NCI-H1092 treated with DMSO at 0.1 percent for 48 hours (cell line): ENCODE measurements at regions not wholly inside any gene's neighbourhood (a gene's known extent, or its start where the extent isn't known, plus 50 kb on each side); places are given as distances from the start of the nearest gene placed in this dataset.
A peak's percentile ranks its signal among the peaks of the same experiment; 100 is the strongest.

Source experiments
- DNase-seq: peaks from one replicate; lab custom pipeline; 2025; lab: John Stamatoyannopoulos, UW

GRCh38 chr5:74954919-74955318, 88.7 kb upstream of the FAM169A start:
- no peak for DNase-seq

GRCh38 chr5:74953937-74954720, 87.9 kb upstream of the FAM169A start:
- DNase-seq: no peak

GRCh38 chr5:74953554-74953936, 87.4 kb upstream of the FAM169A start:
- no peak for DNase-seq

- DNase-seq: no peak
These were observed 86.2 kb upstream of the FAM169A start for GRCh38 chr5:74952406-74952805.

GRCh38 chr5:74951865-74952264, 85.7 kb upstream of the FAM169A start:
- no peak for DNase-seq

- DNase-seq: no peak
These were observed 84.8 kb upstream of the FAM169A start for GRCh38 chr5:74950836-74951515.

GRCh38 chr5:74949976-74950375, 83.8 kb upstream of the FAM169A start:
- DNase-seq: no peak

GRCh38 chr5:74948031-74948546, 81.9 kb upstream of the FAM169A start:
- DNase-seq: no peak

GRCh38 chr5:74946471-74946870, 80.3 kb upstream of the FAM169A start:
- DNase-seq: no peak

- no peak for DNase-seq
These were observed 79.5 kb upstream of the FAM169A start for GRCh38 chr5:74945561-74946165.

- no peak for DNase-seq
These were observed 77.7 kb upstream of the FAM169A start for GRCh38 chr5:74943905-74944304.

GRCh38 chr5:74942622-74943286, 76.6 kb upstream of the FAM169A start:
- no peak for DNase-seq

GRCh38 chr5:74940782-74941353, 74.7 kb upstream of the FAM169A start:
- no peak for DNase-seq

GRCh38 chr5:74938250-74938933, 72.2 kb upstream of the FAM169A start:
- no peak for DNase-seq

GRCh38 chr5:74935752-74936091, 69.5 kb upstream of the FAM169A start:
- DNase-seq: no peak

- DNase-seq: no peak
These were observed 69.0 kb upstream of the FAM169A start for GRCh38 chr5:74934949-74935751.

GRCh38 chr5:74927336-74927735, 61.1 kb upstream of the FAM169A start:
- DNase-seq: no peak

- DNase-seq: peak; percentile 22
These were observed 53.3 kb upstream of the FAM169A start for GRCh38 chr5:74919487-74919886.

- DNase-seq: no peak
These were observed 52.9 kb upstream of the FAM169A start for GRCh38 chr5:74919041-74919440.

- DNase-seq: no peak
These were observed 52.1 kb upstream of the FAM169A start for GRCh38 chr5:74918232-74918669.
